ENCODE measurements at regions not wholly inside any gene's neighbourhood (a gene's known extent, or its start where the extent isn't known, plus 50 kb on each side); places are given as distances from the start of the nearest gene placed in this dataset.

- DNase-seq (ENCODE audit: low read depth, low spot score) (no peak), ATAC-seq (no peak), FAIRE-seq (no peak)
- intact Hi-C loops (cut with micrococcal nuclease; ENCODE audit: unreplicated experiment) (no loop called here), in situ Hi-C loops (cut with MboI) (no loop called here)
- Histone ChIP-seq H3K36me3 (ENCODE audit: control insufficient read depth in 2 of 2, insufficient read depth in 2 of 2, low read length in 1 of 2) (no peaks in the 10 kb centered on the region), H3K79me2 (ENCODE audit: control insufficient read depth, insufficient read depth, low read length) (no peaks in the 10 kb centered on the region), H2AFZ (ENCODE audit: control insufficient read depth, low read depth, low read length) (no peak overlapping the region), H4K20me1 (ENCODE audit: control insufficient read depth, insufficient read depth) (no peaks in the 10 kb centered on the region), H3K27ac (ENCODE audit: control insufficient read depth, insufficient read depth) (no peak overlapping the region), H3K4me2 (ENCODE audit: control insufficient read depth, insufficient read depth) (no peak overlapping the region), H3K9me3 (replicated peaks; ENCODE audit: control insufficient read depth, insufficient read depth, low read length) (no peaks in the 10 kb centered on the region), H3K4me3 (no peak overlapping the region), H3K4me1 (ENCODE audit: control insufficient read depth, insufficient read depth, low read length) (no peaks in the 10 kb centered on the region), H3K9ac (ENCODE audit: control insufficient read depth, insufficient read depth, low read length) (no peak overlapping the region), H3K27me3 (replicated peaks in 1 of 2; ENCODE audit: control insufficient read depth in 2 of 2, insufficient read depth in 2 of 2, low read length in 1 of 2) (0 out of 4 replicates have a peak, but pooled peaks cover 0 to 1% of the 10 kb centered on the region in 2 experiments)
- SMC1A ChIA-PET (ENCODE audit: uncharacterized antibody, unreplicated experiment), result no interaction called here
- BruUV-seq (replicated peaks), result no TSS peak
- RAD21 ChIA-PET (ENCODE audit: unreplicated experiment), result no interaction called here
- CTCF ChIA-PET, result interaction anchor here (2.6 kb wide), 1 partner anchor 9 kb away, joined by 10 read pairs; no protein-coding TSS in a partner anchor
- TF ChIP-seq ZNF24 (IDR thresholded peaks at IDR 0.05), result no peak
- TF ChIP-seq ZBTB33 (IDR thresholded peaks at IDR 0.05), result no peak
- no peak for TF ChIP-seq ZBTB40 (IDR thresholded peaks at IDR 0.05; ENCODE audit: borderline replicate concordance)
- TF ChIP-seq CUX1 (IDR thresholded peaks at IDR 0.05; ENCODE audit: insufficient replicate concordance, low read depth, low read length), result no peak
- TF ChIP-seq PKNOX1 (IDR thresholded peaks at IDR 0.05), result no peak
- 47% methylated on average over 1 of the region's 1 CpG for WGBS (ENCODE audit: insufficient coverage, insufficient replicate concordance, low lambda C conversion rate, missing lambda C conversion rate)
- POLR2A ChIA-PET, result no interaction called here
These were observed 233.1 kb upstream of the PHYHIPL start for GRCh38 chr10:58943256-58943890.

Data from GM12878 (cell line).